ENCODE measurements at regions not wholly inside any gene's neighbourhood (a gene's known extent, or its start where the extent isn't known, plus 50 kb on each side); places are given as distances from the start of the nearest gene placed in this dataset.

GRCh38 chr13:78431328-78431727 is 172.0 kb downstream of the POU4F1 start:
- CTCF ChIA-PET: interaction anchor here (0.6 kb wide), 1 partner anchor 29 kb away, joined by 3 read pairs; no protein-coding TSS in a partner anchor
- no peak overlapping the region for H3K4me3 Mint-ChIP-seq

GRCh38 chr13:78430811-78431210 is 172.5 kb downstream of the POU4F1 start:
- H3K27ac ChIP-seq (ENCODE audit: low read depth in 1 of 2, low read length in 2 of 2): no peak overlapping the region
- peaks cover 23% of the 10 kb centered on the region for H3K27me3 Mint-ChIP-seq
- POLR2A ChIA-PET: no interaction called here
- H3K27me3 ChIP-seq (ENCODE audit: control insufficient read depth in 1 of 2, insufficient read depth in 2 of 2, low read length in 2 of 2): no peaks in the 10 kb centered on the region
- H3K36me3 ChIP-seq (ENCODE audit: insufficient read depth, low read length): no peaks in the 10 kb centered on the region
- H3K27ac Mint-ChIP-seq: no peak overlapping the region
- TF ChIP-seq CTCF (IDR thresholded peaks at IDR 0.05): no peak
- no peak overlapping the region for H3K4me3 Mint-ChIP-seq
- H3K9me3 Mint-ChIP-seq: no peaks in the 10 kb centered on the region
- ATAC-seq (ENCODE audit: poor library complexity) (no peak), DNase-seq (no peak)
- intact Hi-C loops (cut with DNase I, micrococcal nuclease): no loop called here
- H3K36me3 Mint-ChIP-seq (ENCODE audit: low read depth): no peaks in the 10 kb centered on the region
- no peaks in the 10 kb centered on the region for H3K4me1 Mint-ChIP-seq (ENCODE audit: low read depth)
- CTCF ChIA-PET: no interaction called here
- H3K9me3 ChIP-seq (ENCODE audit: control insufficient read depth in 1 of 2, insufficient read depth in 1 of 2, low read length in 2 of 2): no peaks in the 10 kb centered on the region
- no peaks in the 10 kb centered on the region for H3K4me1 ChIP-seq (ENCODE audit: insufficient read depth, low read length)
- H3K4me3 ChIP-seq (ENCODE audit: low read length): no peak overlapping the region

More at GRCh38 chr13:78431328-78431727, 172.0 kb downstream of the POU4F1 start:
- Histone ChIP-seq H3K36me3 (ENCODE audit: insufficient read depth, low read length) (no peaks in the 10 kb centered on the region), H3K4me1 (ENCODE audit: insufficient read depth, low read length) (no peaks in the 10 kb centered on the region), H3K9me3 (ENCODE audit: control insufficient read depth in 1 of 2, insufficient read depth in 1 of 2, low read length in 2 of 2) (no peaks in the 10 kb centered on the region), H3K27me3 (ENCODE audit: control insufficient read depth in 1 of 2, insufficient read depth in 2 of 2, low read length in 2 of 2) (no peaks in the 10 kb centered on the region), H3K4me3 (ENCODE audit: low read length) (no peak overlapping the region), H3K27ac (ENCODE audit: low read depth in 1 of 2, low read length in 2 of 2) (no peak overlapping the region)
- Mint-ChIP-seq H3K9me3 (no peaks in the 10 kb centered on the region), H3K4me1 (ENCODE audit: low read depth) (no peaks in the 10 kb centered on the region), H3K27ac (no peak overlapping the region), H3K36me3 (ENCODE audit: low read depth) (no peaks in the 10 kb centered on the region), H3K27me3 (peaks cover 23% of the 10 kb centered on the region)
- DNase-seq (no peak), ATAC-seq (ENCODE audit: poor library complexity) (no peak)
- no peak for TF ChIP-seq CTCF (IDR thresholded peaks at IDR 0.05)
- intact Hi-C loops (cut with DNase I, micrococcal nuclease): no loop called here
- POLR2A ChIA-PET: no interaction called here

GRCh38 chr13:78430166-78430791 is 173.1 kb downstream of the POU4F1 start:
- no peaks in the 10 kb centered on the region for H3K4me1 Mint-ChIP-seq (ENCODE audit: low read depth)
- ATAC-seq (ENCODE audit: poor library complexity) (no peak), DNase-seq (no peak)
- no peak for TF ChIP-seq CTCF (IDR thresholded peaks at IDR 0.05)
- CTCF ChIA-PET: no interaction called here
- no peaks in the 10 kb centered on the region for H3K4me1 ChIP-seq (ENCODE audit: insufficient read depth, low read length)
- H3K36me3 Mint-ChIP-seq (ENCODE audit: low read depth): no peaks in the 10 kb centered on the region
- H3K27me3 ChIP-seq (ENCODE audit: control insufficient read depth in 1 of 2, insufficient read depth in 2 of 2, low read length in 2 of 2): no peaks in the 10 kb centered on the region
- H3K36me3 ChIP-seq (ENCODE audit: insufficient read depth, low read length): no peaks in the 10 kb centered on the region
- H3K4me3 Mint-ChIP-seq: no peak overlapping the region
- POLR2A ChIA-PET: no interaction called here
- H3K9me3 ChIP-seq (ENCODE audit: control insufficient read depth in 1 of 2, insufficient read depth in 1 of 2, low read length in 2 of 2): no peaks in the 10 kb centered on the region
- no peak overlapping the region for H3K4me3 ChIP-seq (ENCODE audit: low read length)
- H3K27ac ChIP-seq (ENCODE audit: low read depth in 1 of 2, low read length in 2 of 2): no peak overlapping the region
- H3K27ac Mint-ChIP-seq: no peak overlapping the region
- H3K9me3 Mint-ChIP-seq: no peaks in the 10 kb centered on the region
- intact Hi-C loops (cut with DNase I, micrococcal nuclease): no loop called here
- H3K27me3 Mint-ChIP-seq: peaks cover 23% of the 10 kb centered on the region

Data from CD4-positive, alpha-beta T cell (primary cell).